ENCODE measurements at regions not wholly inside any gene's neighbourhood (a gene's known extent, or its start where the extent isn't known, plus 50 kb on each side); places are given as distances from the start of the nearest gene placed in this dataset.
A peak's percentile ranks its signal among the peaks of the same experiment; 100 is the strongest.
"Not testable (repeated sequence)": the region's sequence is repeated elsewhere in the genome, so short reads cannot be mapped to it uniquely, and the experiment has no call there.

DNA sequence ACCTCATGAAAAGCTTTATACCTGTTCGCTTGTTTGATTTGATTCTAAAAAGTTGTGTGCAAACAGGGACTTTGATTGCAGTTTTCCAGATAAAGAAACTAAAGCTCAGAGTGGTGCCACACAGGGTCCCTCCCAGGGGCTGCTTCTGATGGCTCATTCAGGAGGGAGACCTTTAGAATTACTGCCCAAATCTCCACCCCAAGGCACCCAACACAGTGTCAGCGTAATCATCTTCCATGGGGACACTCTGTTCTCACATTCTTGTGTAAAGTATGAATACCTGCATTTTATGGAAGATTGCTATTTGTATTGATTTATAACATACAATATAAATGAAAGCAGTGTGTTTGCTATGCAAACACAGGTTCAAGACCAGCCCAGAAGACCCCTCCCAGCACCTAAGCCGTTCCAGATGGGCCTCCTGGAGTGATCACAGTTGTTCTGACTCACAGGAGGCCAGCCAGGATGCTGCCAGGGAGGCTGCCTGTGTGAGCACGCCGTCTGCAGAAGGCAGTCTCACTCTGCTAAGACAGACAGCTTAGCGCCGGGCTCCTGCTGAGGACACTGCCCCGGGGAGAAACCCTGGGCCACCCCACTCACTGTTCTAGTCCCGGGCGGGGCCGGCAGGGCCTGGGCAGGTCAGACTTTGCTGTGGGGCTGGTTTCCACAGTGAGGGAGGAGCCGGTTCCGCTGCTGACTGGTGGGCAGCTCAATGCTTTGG is 185.6 kb downstream of the FAM43A start:
- Histone ChIP-seq H3K27ac (peak overlapping the region; percentile 79 to 85), H3K4me2 (peak overlapping the region; percentile 74), H3K4me1 (peaks cover 37% of the 10 kb centered on the region), H3K4me3 (no peak overlapping the region), H3K9me3 (0 out of 3 replicates have a peak, but pooled peaks cover 4% of the 10 kb centered on the region)
- ChIA-PET POLR2A (interaction anchor here (0.6 to 1.5 kb wide), 4 partner anchors 102 to 1260 kb away, joined by 4 to 7 read pairs (median 6); partner anchors contain the start of gene FAM43A), CTCF (interaction anchor here (0.6 to 1.7 kb wide), 4 partner anchors 9 to 697 kb away, joined by 3 to 10 read pairs (median 4); no protein-coding TSS in a partner anchor)
- TF ChIP-seq SMC3 (IDR thresholded peaks at IDR 0.05) = no peak
- TF ChIP-seq GATA3 (IDR thresholded peaks at IDR 0.05; ENCODE audit: borderline replicate concordance) = peak; percentile 50; the same call in 1 of the 2 replicates
- no peak for TF ChIP-seq FOSL2 (IDR thresholded peaks at IDR 0.05)
- TF ChIP-seq FOSL2 (CRISPR knock-in tag; IDR thresholded peaks at IDR 0.05) = peak; percentile 57
- no peak for TF ChIP-seq KDM5A (IDR thresholded peaks at IDR 0.05)
- TF ChIP-seq PBX3 (IDR thresholded peaks at IDR 0.05) = peak; percentile 79
- TF ChIP-seq JUNB (IDR thresholded peaks at IDR 0.05) = peak; percentile 36
- TF ChIP-seq, protein P1, sequence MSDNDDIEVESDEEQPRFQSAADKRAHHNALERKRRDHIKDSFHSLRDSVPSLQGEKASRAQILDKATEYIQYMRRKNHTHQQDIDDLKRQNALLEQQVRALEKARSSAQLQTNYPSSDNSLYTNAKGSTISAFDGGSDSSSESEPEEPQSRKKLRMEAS (IDR thresholded peaks at IDR 0.05) = peak; percentile 50; the same call in 1 of the 2 replicates
- TF ChIP-seq RAD21 (conservative IDR thresholded peaks at IDR 0.05 in 1 of 2, IDR thresholded peaks at IDR 0.05 in 1 of 2) = peak in 1 of 2 experiments; percentile 25; a peak in 2 of 5 replicates
- FAIRE-seq (no peak), DNase-seq (ENCODE audit: low read depth in 1 of 2, low spot score in 1 of 2) (peak; percentile 61 to 73), ATAC-seq (peak; percentile 92)
- WGBS (ENCODE audit: missing lambda C conversion rate) = 44% methylated on average over 6 of the region's 13 CpGs

DNA sequence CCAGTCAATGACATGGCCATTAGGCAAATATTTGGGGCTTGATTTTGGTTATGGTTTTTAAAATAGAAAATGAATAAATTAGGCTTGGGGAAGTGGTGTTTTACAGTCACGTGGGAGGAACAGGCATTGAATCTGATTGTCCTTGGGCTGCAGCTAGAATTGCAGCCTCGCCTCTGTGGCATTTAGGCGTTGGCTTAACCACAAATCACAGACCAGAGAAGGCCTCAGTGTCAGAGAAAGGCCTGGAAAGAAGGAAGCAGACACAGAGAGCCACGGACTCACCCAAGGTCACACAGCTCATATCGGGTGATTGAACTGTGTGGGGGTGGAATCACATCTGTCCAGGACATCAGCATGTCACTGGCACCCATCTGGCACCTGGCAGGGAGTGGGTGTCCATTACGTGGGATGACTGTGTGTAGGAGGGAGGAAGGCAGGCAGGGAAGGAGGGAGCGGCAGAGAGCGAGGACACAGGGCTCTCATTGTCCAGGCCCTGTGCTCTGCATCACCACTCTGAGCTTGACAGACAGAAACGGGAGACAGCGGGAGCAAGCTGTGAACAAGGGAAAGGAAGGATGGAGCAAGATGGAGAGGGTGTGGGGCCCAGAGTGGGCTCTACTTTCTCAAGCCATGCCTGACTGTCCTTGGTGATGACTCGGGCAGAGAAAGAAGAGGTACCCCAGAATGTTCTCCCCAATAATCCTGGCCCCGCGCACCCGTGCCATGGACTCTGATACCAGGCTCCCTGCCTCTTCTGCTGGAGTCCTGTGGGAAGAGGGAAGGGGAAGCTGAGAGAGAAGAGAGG is 186.4 kb downstream of the FAM43A start:
- peak overlapping the region; percentile 79 to 85 for H3K27ac ChIP-seq
- FAIRE-seq (no peak), ATAC-seq (peak; percentile 31 to 42; a peak in 5 of 6 replicates), DNase-seq (ENCODE audit: low read depth in 1 of 2, low spot score in 1 of 2) (peak in 1 of 2 experiments; percentile 38)
- H3K4me3 ChIP-seq = no peak overlapping the region; the same call in 2 of the 3 replicates
- H3K4me1 ChIP-seq = peaks cover 37% of the 10 kb centered on the region
- WGBS (ENCODE audit: missing lambda C conversion rate) = 58% methylated on average over 14 of the region's 14 CpGs
- H3K4me2 ChIP-seq = peak overlapping the region; percentile 74
- ChIA-PET POLR2A (interaction anchor here (1.5 kb wide), 1 partner anchor 186 kb away, joined by 6 read pairs; the partner anchor contains the start of gene FAM43A), CTCF (interaction anchor here (1.7 kb wide), 1 partner anchor 189 kb away, joined by 10 read pairs; no protein-coding TSS in a partner anchor)
- TF ChIP-seq, protein P1 (IDR thresholded peaks at IDR 0.05) = 0 out of 2 replicates have a peak, but pooled peaks have one; percentile 17
- TF ChIP-seq, protein P2, sequence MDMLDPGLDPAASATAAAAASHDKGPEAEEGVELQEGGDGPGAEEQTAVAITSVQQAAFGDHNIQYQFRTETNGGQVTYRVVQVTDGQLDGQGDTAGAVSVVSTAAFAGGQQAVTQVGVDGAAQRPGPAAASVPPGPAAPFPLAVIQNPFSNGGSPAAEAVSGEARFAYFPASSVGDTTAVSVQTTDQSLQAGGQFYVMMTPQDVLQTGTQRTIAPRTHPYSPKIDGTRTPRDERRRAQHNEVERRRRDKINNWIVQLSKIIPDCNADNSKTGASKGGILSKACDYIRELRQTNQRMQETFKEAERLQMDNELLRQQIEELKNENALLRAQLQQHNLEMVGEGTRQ (IDR thresholded peaks at IDR 0.05) = 0 out of 2 replicates have a peak, but pooled peaks have one; percentile 22
- TF ChIP-seq RAD21 (conservative IDR thresholded peaks at IDR 0.05 in 1 of 2, IDR thresholded peaks at IDR 0.05 in 1 of 2) = no peak
- H3K9me3 ChIP-seq = 0 out of 3 replicates have a peak, but pooled peaks cover 4% of the 10 kb centered on the region

DNA sequence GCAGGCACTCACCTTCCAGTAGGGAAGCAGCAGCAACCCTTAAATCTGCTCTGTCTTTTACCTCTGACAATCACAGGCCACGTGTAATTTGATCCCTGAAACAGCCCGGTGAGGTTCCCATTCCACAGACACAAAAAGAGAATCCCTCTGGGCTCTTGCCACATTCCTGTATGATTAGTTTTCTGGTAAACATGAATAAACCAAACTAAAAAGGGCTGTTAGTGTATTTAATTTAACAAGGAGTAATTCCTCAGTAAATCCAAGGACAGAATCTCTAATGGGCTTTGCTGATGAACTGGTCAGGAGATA is 186.9 kb downstream of the FAM43A start:
- Histone ChIP-seq H3K4me1 (peaks cover 37% of the 10 kb centered on the region), H3K4me2 (peak overlapping the region; percentile 74), H3K27ac (peak overlapping the region; percentile 79 to 85), H3K9me3 (0 out of 3 replicates have a peak, but pooled peaks cover 4% of the 10 kb centered on the region), H3K4me3 (no peak overlapping the region)
- ATAC-seq = peak; percentile 7 to 24; a peak in 3 of 6 replicates
- WGBS (ENCODE audit: missing lambda C conversion rate) = 0% methylated on average over 2 of the region's 2 CpGs
- TF ChIP-seq HOXB5 (CRISPR knock-in tag; IDR thresholded peaks at IDR 0.05) = no peak
- no peak for TF ChIP-seq CEBPB (IDR thresholded peaks at IDR 0.05)
- TF ChIP-seq RAD21 (conservative IDR thresholded peaks at IDR 0.05 in 1 of 2, IDR thresholded peaks at IDR 0.05 in 1 of 2) = 0 out of 5 replicates have a peak, but pooled peaks of 1 of the 2 experiments have one; percentile 4
- TF ChIP-seq SREBF2 (IDR thresholded peaks at IDR 0.05) = no peak
- no peak for TF ChIP-seq HEYL (CRISPR knock-in tag; IDR thresholded peaks at IDR 0.05)
- TF ChIP-seq, protein P3, sequence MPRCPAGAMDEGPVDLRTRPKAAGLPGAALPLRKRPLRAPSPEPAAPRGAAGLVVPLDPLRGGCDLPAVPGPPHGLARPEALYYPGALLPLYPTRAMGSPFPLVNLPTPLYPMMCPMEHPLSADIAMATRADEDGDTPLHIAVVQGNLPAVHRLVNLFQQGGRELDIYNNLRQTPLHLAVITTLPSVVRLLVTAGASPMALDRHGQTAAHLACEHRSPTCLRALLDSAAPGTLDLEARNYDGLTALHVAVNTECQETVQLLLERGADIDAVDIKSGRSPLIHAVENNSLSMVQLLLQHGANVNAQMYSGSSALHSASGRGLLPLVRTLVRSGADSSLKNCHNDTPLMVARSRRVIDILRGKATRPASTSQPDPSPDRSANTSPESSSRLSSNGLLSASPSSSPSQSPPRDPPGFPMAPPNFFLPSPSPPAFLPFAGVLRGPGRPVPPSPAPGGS (IDR thresholded peaks at IDR 0.05) = no peak
- TF ChIP-seq GATA3 (IDR thresholded peaks at IDR 0.05; ENCODE audit: borderline replicate concordance) = peak; percentile 25; the same call in 1 of the 2 replicates
- CTCF ChIA-PET = no interaction called here
- no peak for FAIRE-seq
- POLR2A ChIA-PET = interaction anchor here (1.5 kb wide), 1 partner anchor 187 kb away, joined by 6 read pairs; the partner anchor contains the start of gene FAM43A
- DNase-seq (ENCODE audit: low read depth in 1 of 2, low spot score in 1 of 2) = peak in 1 of 2 experiments; percentile 16

DNA sequence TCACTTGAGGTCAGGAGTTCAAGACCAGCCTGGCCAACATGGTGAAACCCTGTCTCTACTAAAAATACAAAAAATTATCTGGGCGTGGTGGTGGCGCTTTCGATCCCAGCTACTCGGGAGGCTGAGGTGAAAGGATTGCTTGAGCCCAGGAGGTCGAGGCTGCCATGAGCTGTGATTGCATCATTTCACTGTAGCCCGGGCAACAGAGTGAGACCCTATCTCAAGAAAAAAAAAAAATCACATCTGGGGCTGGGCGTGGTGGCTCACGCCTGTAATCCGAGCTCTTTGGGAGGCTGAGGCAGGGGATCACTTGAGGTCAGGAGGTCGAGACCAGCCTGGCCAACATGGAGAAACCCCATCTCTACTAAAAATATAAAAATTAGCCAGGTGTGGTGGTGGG is 187.8 kb downstream of the FAM43A start:
- Histone ChIP-seq H3K4me1 (peaks cover 37% of the 10 kb centered on the region), H3K4me2 (peak overlapping the region; percentile 74; the same call in 2 of the 3 replicates), H3K27ac (peak overlapping the region; percentile 79 to 85; a peak in 4 of 6 replicates)
- POLR2A ChIA-PET; H3K9me3 ChIP-seq; ATAC-seq; FAIRE-seq; H3K4me3 ChIP-seq; DNase-seq (ENCODE audit: low read depth in 1 of 2, low spot score in 1 of 2): not testable (repeated sequence)
- CTCF ChIA-PET = interaction anchor here (0.6 kb wide), 3 partner anchors 284 to 586 kb away, joined by 3 to 4 read pairs (median 3); no protein-coding TSS in a partner anchor
- WGBS (ENCODE audit: missing lambda C conversion rate) = 85% methylated on average over 10 of the region's 10 CpGs

Measured in A549 (cell line).